ENCODE measurements at regions not wholly inside any gene's neighbourhood (a gene's known extent, or its start where the extent isn't known, plus 50 kb on each side); places are given as distances from the start of the nearest gene placed in this dataset.

GRCh38 chr1:18015719-18016118 lies 91.9 kb upstream of the IGSF21 start:
- no peak for DNase-seq (ENCODE audit: low read depth)

- no peak for DNase-seq (ENCODE audit: low read depth)
Measured at GRCh38 chr1:18018366-18018765, 89.2 kb upstream of the IGSF21 start.

- no peak for DNase-seq (ENCODE audit: low read depth)
Measured at GRCh38 chr1:18020021-18020817, 87.4 kb upstream of the IGSF21 start.

GRCh38 chr1:18021242-18021641 lies 86.4 kb upstream of the IGSF21 start:
- no peak for DNase-seq (ENCODE audit: low read depth)

- no peak for DNase-seq (ENCODE audit: low read depth)
Measured at GRCh38 chr1:18032172-18032859, 75.3 kb upstream of the IGSF21 start.

- DNase-seq (ENCODE audit: low read depth) = no peak
Measured at GRCh38 chr1:18035145-18035544, 72.5 kb upstream of the IGSF21 start.

GRCh38 chr1:18037651-18038050 lies 69.9 kb upstream of the IGSF21 start:
- DNase-seq (ENCODE audit: low read depth) = no peak

- DNase-seq (ENCODE audit: low read depth) = no peak
Measured at GRCh38 chr1:18038051-18038450, 69.5 kb upstream of the IGSF21 start.

GRCh38 chr1:18039102-18039501 lies 68.5 kb upstream of the IGSF21 start:
- DNase-seq (ENCODE audit: low read depth) = no peak

- no peak for DNase-seq (ENCODE audit: low read depth)
Measured at GRCh38 chr1:18041102-18041501, 66.5 kb upstream of the IGSF21 start.

GRCh38 chr1:18041685-18042355 lies 65.8 kb upstream of the IGSF21 start:
- no peak for DNase-seq (ENCODE audit: low read depth)

GRCh38 chr1:18043871-18044270 lies 63.7 kb upstream of the IGSF21 start:
- no peak for DNase-seq (ENCODE audit: low read depth)

- DNase-seq (ENCODE audit: low read depth) = no peak
Measured at GRCh38 chr1:18045203-18045602, 62.4 kb upstream of the IGSF21 start.

GRCh38 chr1:18045621-18046020 lies 62.0 kb upstream of the IGSF21 start:
- DNase-seq (ENCODE audit: low read depth) = no peak

- DNase-seq (ENCODE audit: low read depth) = no peak
Measured at GRCh38 chr1:18047122-18047521, 60.5 kb upstream of the IGSF21 start.

- DNase-seq (ENCODE audit: low read depth) = no peak
Measured at GRCh38 chr1:18049228-18049627, 58.4 kb upstream of the IGSF21 start.

GRCh38 chr1:18052671-18053070 lies 54.9 kb upstream of the IGSF21 start:
- no peak for DNase-seq (ENCODE audit: low read depth)

GRCh38 chr1:18055156-18055555 lies 52.4 kb upstream of the IGSF21 start:
- no peak for DNase-seq (ENCODE audit: low read depth)

- no peak for DNase-seq (ENCODE audit: low read depth)
Measured at GRCh38 chr1:18056545-18056944, 51.1 kb upstream of the IGSF21 start.

GRCh38 chr1:18057623-18058022 lies 50.0 kb upstream of the IGSF21 start:
- no peak for DNase-seq (ENCODE audit: low read depth)

Measured in HS-27A (cell line).